ENCODE measurements at regions not wholly inside any gene's neighbourhood (a gene's known extent, or its start where the extent isn't known, plus 50 kb on each side); places are given as distances from the start of the nearest gene placed in this dataset.

- TF ChIP-seq FOSL2 (IDR thresholded peaks at IDR 0.05) = no peak
- TF ChIP-seq FOSL2 (CRISPR knock-in tag; IDR thresholded peaks at IDR 0.05) = no peak
- no peak for TF ChIP-seq POLR2AphosphoS2 (conservative IDR thresholded peaks at IDR 0.05; ENCODE audit: low read length)
- TF ChIP-seq, protein P1, sequence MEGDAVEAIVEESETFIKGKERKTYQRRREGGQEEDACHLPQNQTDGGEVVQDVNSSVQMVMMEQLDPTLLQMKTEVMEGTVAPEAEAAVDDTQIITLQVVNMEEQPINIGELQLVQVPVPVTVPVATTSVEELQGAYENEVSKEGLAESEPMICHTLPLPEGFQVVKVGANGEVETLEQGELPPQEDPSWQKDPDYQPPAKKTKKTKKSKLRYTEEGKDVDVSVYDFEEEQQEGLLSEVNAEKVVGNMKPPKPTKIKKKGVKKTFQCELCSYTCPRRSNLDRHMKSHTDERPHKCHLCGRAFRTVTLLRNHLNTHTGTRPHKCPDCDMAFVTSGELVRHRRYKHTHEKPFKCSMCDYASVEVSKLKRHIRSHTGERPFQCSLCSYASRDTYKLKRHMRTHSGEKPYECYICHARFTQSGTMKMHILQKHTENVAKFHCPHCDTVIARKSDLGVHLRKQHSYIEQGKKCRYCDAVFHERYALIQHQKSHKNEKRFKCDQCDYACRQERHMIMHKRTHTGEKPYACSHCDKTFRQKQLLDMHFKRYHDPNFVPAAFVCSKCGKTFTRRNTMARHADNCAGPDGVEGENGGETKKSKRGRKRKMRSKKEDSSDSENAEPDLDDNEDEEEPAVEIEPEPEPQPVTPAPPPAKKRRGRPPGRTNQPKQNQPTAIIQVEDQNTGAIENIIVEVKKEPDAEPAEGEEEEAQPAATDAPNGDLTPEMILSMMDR (IDR thresholded peaks at IDR 0.05) = no peak
- TF ChIP-seq EHMT2 (IDR thresholded peaks at IDR 0.05; ENCODE audit: low read depth) = no peak
- no peak for TF ChIP-seq CEBPB (IDR thresholded peaks at IDR 0.05)
- TF ChIP-seq CBX2 (IDR thresholded peaks at IDR 0.05; ENCODE audit: borderline replicate concordance, low read depth) = no peak
These were observed 63.7 kb upstream of the POU3F3 start for GRCh38 chr2:104790100-104790811.
